ENCODE measurements at regions not wholly inside any gene's neighbourhood (a gene's known extent, or its start where the extent isn't known, plus 50 kb on each side); places are given as distances from the start of the nearest gene placed in this dataset.

DNA sequence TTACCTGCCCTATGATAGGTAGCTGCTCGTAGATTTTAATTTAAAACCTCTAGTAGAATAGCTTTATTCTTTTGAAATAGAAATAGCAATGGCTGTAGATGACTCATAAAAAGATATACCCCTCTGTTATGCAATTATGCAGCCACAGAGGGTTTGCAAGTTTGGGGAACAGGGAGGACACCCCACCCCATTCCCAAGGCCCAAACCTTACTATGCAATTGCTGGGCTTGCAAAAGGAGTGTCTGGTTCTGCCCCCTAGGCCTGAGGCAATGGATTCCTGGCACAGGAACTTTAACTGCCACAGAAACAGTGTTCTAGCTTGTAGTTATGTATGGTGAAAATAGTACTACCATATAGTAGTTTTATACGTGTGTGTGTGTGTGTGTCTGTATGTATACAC is 403.3 kb downstream of the ADAMTS20 start:
- TF ChIP-seq, protein P1, sequence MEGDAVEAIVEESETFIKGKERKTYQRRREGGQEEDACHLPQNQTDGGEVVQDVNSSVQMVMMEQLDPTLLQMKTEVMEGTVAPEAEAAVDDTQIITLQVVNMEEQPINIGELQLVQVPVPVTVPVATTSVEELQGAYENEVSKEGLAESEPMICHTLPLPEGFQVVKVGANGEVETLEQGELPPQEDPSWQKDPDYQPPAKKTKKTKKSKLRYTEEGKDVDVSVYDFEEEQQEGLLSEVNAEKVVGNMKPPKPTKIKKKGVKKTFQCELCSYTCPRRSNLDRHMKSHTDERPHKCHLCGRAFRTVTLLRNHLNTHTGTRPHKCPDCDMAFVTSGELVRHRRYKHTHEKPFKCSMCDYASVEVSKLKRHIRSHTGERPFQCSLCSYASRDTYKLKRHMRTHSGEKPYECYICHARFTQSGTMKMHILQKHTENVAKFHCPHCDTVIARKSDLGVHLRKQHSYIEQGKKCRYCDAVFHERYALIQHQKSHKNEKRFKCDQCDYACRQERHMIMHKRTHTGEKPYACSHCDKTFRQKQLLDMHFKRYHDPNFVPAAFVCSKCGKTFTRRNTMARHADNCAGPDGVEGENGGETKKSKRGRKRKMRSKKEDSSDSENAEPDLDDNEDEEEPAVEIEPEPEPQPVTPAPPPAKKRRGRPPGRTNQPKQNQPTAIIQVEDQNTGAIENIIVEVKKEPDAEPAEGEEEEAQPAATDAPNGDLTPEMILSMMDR (IDR thresholded peaks at IDR 0.05; ENCODE audit: insufficient read depth, low read depth, low read length): no peak
- no peak for DNase-seq (ENCODE audit: low read depth)
- H3K4me3 ChIP-seq (ENCODE audit: low read depth, low read length): no peak overlapping the region

DNA sequence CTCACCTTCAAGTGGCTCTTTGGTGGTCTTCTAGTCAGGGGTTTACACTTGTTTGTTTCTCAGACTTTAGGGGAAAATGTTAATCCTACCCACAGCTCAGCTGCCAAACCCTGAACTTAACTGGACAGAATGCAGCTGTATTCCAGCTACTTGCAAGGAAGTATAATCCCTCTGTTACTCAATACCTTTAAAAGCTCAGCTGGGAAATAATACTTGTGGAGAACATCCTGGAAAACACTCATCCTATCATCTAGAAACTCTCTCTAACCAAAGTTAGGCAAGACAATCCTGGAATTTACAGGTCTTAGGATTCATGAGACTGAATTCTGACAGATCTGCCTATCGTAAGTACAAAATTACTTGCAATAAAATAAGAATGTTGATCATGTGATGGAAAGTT is 404.1 kb downstream of the ADAMTS20 start:
- TF ChIP-seq, protein P1 (IDR thresholded peaks at IDR 0.05; ENCODE audit: insufficient read depth, low read depth, low read length): no peak
- peak; percentile 42 for DNase-seq (ENCODE audit: low read depth)

DNA sequence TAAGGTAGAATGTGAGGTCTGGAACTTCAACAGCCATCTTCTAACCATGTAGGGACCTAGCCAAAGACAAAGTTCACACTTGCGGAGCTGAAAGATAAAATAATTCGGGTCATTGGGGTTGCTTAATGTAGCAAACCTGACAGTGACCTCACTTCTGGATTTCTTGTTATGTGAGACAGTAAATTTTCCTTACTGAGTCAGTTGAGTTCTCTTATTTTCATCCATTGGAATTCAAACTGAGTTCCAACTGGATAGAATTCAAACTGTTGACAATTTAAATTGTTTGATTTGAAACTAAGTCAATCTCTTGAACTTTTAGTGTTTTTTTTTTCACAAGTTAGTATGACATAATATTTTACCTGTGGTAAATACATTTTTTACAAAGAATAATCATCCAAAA is 406.5 kb downstream of the ADAMTS20 start:
- TF ChIP-seq, protein P1 (IDR thresholded peaks at IDR 0.05; ENCODE audit: insufficient read depth, low read depth, low read length): no peak
- no peak overlapping the region for H3K4me3 ChIP-seq (ENCODE audit: low read depth, low read length)
- no peak for DNase-seq (ENCODE audit: low read depth)

More for the DNA sequence above, 404.1 kb downstream of the ADAMTS20 start:
- no peak overlapping the region for H3K4me3 ChIP-seq (ENCODE audit: low read depth, low read length)

DNA sequence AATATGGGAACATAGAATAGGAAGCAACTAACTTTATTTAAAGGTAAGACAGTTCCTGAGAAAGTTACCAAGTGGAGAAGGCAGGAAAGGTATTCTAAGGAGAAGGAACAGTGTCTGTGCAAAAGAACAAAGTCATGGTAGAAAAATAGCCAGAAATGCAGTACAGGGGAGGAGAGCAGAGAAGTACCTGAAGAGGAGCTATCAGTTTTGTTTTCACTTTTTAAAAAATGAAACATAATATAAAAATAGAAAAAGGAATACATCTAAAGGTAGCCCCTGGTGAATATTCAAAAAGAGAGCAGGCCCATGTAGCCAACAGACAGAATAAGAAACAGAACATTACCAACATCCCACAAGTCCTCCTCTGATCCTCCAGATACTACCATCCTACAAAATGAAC is 408.7 kb downstream of the ADAMTS20 start:
- TF ChIP-seq, protein P1 (IDR thresholded peaks at IDR 0.05; ENCODE audit: insufficient read depth, low read depth, low read length): no peak
- no peak overlapping the region for H3K4me3 ChIP-seq (ENCODE audit: low read depth, low read length)
- DNase-seq (ENCODE audit: low read depth): no peak

DNA sequence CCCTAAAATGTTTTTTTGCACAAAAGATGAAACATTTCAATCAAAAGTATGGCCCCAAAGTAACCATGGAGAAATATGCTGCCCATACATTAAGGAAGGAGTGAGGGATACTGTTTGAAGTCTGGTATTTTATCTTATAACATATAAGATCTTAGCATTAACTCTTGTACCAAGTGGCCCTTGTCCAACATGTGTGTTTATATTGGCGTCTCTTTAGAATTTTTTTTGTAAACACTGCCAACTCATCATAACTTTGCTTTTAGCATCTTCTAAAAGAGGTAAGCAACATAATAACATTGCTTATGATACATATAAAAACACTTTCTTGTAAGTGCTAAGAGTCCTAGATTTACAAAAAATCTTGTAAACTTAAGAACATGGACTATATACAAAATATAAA is 419.7 kb downstream of the ADAMTS20 start:
- H3K4me3 ChIP-seq (ENCODE audit: low read depth, low read length): no peak overlapping the region
- no peak for DNase-seq (ENCODE audit: low read depth)
- TF ChIP-seq, protein P1 (IDR thresholded peaks at IDR 0.05; ENCODE audit: insufficient read depth, low read depth, low read length): no peak

DNA sequence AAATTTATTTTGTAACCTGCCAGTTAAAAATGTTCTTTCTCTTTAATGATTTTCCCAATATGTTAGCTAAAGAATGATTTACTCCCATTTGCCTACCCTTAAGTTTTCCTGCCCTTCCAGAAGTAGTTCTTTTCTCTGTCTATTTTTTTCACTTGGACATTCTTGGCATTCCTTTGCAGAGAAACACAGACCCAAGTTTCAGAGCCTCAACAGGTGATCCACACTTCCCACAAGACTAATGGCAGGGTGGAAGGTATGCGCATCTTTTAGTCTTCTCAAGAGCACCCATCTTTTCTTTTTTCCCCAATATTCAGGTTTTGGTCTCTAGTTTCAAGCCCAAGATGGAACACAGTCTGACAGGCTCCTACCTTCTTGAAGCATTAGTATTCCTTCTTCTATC is 420.7 kb downstream of the ADAMTS20 start:
- no peak for DNase-seq (ENCODE audit: low read depth)
- TF ChIP-seq, protein P1 (IDR thresholded peaks at IDR 0.05; ENCODE audit: insufficient read depth, low read depth, low read length): no peak
- no peak overlapping the region for H3K4me3 ChIP-seq (ENCODE audit: low read depth, low read length)

DNA sequence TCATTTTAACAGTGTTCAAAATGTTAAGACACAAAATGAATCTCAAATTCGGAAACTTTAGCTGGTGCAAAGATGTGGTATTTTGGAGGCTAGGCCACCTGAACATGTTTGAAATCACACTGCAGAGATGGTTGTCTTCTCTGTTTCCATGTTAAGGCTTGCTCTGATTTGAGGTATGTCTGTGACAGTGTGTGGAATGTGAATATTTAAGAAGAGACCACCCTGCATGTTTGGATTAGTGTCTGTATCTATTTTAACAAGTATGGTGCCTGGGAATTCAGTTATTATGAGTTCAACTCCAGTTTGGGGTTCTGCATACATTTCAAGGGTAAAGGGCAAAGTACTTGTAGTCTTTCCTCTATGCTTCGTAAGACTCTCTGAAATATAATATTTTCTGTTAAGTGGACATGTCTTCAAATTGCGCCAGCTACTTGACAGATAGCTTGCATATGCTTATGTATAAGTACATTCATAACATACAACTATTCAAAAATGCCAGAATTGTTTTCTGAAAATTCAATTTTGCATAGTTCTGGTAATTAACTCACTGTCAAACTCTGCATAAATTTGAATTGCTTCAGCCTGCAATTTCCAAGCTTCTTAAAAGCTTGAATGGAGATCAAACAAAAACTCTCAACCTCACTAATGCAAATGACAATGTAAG is 424.0 kb downstream of the ADAMTS20 start:
- TF ChIP-seq, protein P1 (IDR thresholded peaks at IDR 0.05; ENCODE audit: insufficient read depth, low read depth, low read length): no peak
- no peak for DNase-seq (ENCODE audit: low read depth)
- H3K4me3 ChIP-seq (ENCODE audit: low read depth, low read length): no peak overlapping the region

Measured in fibroblast of villous mesenchyme (primary cell).